ENCODE measurements at regions not wholly inside any gene's neighbourhood (a gene's known extent, or its start where the extent isn't known, plus 50 kb on each side); places are given as distances from the start of the nearest gene placed in this dataset.

DNA sequence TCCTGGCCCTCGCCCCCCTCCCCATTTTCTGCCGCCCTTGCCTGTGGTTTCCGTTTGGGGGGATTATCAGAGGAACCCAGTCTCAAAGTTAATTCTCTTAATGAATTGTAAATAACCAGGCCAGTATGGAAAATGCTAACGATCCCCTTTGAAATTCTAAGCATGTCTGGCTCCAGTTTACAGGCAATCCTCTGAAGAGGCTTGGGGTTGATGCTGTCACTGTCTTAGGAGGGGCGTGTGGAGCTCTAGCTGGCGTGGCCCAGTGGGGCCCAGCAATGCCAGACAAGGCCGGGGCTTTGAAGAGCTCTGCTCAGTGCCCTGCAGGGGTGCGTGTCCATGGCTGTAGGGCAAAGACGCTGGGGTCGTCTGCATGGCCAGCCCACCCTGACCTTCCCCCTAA is 164.6 kb downstream of the CYLD start:
- H3K4me1 Mint-ChIP-seq = no peaks in the 10 kb centered on the region
- H3K36me3 Mint-ChIP-seq = no peaks in the 10 kb centered on the region
- H3K4me3 Mint-ChIP-seq = no peak overlapping the region
- H3K27me3 Mint-ChIP-seq = peaks cover 5% of the 10 kb centered on the region
- H3K9me3 Mint-ChIP-seq = no peaks in the 10 kb centered on the region
- H3K27ac Mint-ChIP-seq = no peak overlapping the region

GRCh38 chr16:50902457-50902856 is 160.6 kb downstream of the CYLD start:
- H3K4me3 Mint-ChIP-seq = no peak overlapping the region
- no peaks in the 10 kb centered on the region for H3K36me3 Mint-ChIP-seq
- peaks cover 5% of the 10 kb centered on the region for H3K27me3 Mint-ChIP-seq
- no peak overlapping the region for H3K27ac Mint-ChIP-seq
- H3K9me3 Mint-ChIP-seq = peaks cover 3% of the 10 kb centered on the region
- H3K4me1 Mint-ChIP-seq = no peaks in the 10 kb centered on the region

DNA sequence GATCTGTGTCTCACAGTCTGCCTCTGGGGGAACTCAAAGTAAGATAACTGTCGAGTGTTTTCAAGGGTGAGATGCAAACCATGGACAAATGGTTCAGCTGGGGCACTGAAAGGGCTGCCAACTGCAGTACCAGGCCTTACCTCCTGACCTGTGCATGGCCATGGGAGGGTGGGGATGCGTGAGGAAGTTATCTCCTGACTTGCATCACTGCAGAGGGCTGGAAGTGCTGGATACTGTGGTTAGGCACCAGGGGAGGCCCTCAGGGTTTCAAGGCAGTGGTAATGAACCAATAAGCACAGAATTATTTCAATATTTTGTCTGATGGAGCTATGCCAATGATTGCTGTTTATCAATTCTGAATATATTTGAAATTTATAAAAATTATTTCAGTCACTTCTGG is 159.2 kb downstream of the CYLD start:
- Mint-ChIP-seq H3K9me3 (peaks cover 13% of the 10 kb centered on the region), H3K27ac (no peak overlapping the region), H3K36me3 (no peaks in the 10 kb centered on the region), H3K4me1 (no peaks in the 10 kb centered on the region), H3K27me3 (peaks cover 8% of the 10 kb centered on the region), H3K4me3 (no peak overlapping the region)

DNA sequence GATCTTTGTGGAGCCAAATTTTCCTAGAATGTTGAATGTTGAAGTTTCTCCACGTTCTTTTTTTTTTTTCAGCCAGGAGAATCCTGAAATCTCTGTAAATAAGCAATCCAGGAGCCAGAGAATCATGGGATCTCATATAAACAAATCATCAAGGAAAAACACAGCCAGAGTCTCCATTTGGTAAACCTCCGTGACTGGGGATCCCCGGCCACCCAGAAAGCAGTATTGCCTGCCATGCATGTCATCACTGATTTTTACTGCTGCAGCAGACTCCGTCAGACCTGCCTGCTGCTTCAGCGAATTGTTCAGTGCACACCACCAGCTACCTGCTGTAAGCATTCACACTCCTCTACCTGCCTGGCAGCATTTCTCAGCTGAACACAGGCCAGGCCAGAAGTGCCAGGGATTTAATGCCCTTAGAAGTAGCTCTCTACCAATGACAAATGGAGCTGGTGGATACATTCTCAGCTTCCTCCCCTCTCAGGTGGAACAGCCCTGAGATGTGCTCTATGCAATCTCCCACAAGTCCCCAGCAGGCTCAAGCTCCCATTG is 158.6 kb downstream of the CYLD start:
- Mint-ChIP-seq H3K27ac (no peak overlapping the region), H3K9me3 (peaks cover 19% of the 10 kb centered on the region), H3K27me3 (peaks cover 10% of the 10 kb centered on the region), H3K36me3 (no peaks in the 10 kb centered on the region), H3K4me1 (no peaks in the 10 kb centered on the region), H3K4me3 (no peak overlapping the region)

GRCh38 chr16:50899951-50900350 is 158.1 kb downstream of the CYLD start:
- H3K9me3 Mint-ChIP-seq = peaks cover 19% of the 10 kb centered on the region
- H3K27ac Mint-ChIP-seq = no peak overlapping the region
- H3K36me3 Mint-ChIP-seq = no peaks in the 10 kb centered on the region
- H3K4me1 Mint-ChIP-seq = no peaks in the 10 kb centered on the region
- peaks cover 10% of the 10 kb centered on the region for H3K27me3 Mint-ChIP-seq
- H3K4me3 Mint-ChIP-seq = no peak overlapping the region

DNA sequence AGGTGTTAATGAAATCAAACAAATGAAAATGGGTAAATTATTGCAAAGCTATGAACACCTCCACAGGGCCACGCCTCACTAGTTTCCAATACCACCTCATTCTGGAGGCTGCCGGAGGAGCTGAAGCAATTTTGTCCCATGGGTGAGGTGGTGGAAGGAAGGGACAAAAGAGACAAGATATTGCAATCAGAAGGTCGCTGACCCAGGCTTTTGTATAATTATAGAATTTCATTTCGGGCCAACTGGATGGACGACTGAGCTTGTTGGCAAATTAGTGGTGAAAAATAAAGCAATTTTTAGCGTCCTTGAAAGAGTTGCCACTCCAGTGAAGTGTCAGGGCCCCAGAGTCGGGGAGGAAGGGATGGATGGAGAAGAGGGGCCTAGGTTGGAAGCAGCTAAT is 147.9 kb downstream of the CYLD start:
- no peak overlapping the region for H3K27ac Mint-ChIP-seq
- H3K9me3 Mint-ChIP-seq = no peaks in the 10 kb centered on the region
- H3K4me3 Mint-ChIP-seq = no peak overlapping the region
- no peaks in the 10 kb centered on the region for H3K36me3 Mint-ChIP-seq
- no peaks in the 10 kb centered on the region for H3K4me1 Mint-ChIP-seq
- H3K27me3 Mint-ChIP-seq = peaks cover 18% of the 10 kb centered on the region

DNA sequence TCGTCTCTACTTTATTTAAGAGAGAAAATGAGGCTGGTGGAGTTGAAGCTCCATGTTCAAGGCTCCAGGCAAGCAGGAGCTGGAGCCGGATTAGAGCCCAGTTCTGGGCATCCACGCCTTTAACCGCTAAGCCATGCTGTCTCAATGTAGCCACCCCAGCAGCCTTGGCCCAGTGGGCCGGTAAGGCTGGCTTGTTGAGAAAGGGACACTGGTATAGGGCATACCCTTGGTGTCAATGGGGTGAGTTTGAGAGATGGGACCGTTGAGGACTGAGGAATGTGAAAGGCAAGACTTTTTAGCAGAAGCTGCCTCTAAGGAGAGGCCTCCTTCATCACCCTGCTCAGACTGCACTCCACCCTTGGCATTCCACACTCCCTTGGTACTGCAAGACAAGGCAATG is 147.4 kb downstream of the CYLD start:
- H3K27ac Mint-ChIP-seq = no peak overlapping the region
- no peak overlapping the region for H3K4me3 Mint-ChIP-seq
- no peaks in the 10 kb centered on the region for H3K9me3 Mint-ChIP-seq

DNA sequence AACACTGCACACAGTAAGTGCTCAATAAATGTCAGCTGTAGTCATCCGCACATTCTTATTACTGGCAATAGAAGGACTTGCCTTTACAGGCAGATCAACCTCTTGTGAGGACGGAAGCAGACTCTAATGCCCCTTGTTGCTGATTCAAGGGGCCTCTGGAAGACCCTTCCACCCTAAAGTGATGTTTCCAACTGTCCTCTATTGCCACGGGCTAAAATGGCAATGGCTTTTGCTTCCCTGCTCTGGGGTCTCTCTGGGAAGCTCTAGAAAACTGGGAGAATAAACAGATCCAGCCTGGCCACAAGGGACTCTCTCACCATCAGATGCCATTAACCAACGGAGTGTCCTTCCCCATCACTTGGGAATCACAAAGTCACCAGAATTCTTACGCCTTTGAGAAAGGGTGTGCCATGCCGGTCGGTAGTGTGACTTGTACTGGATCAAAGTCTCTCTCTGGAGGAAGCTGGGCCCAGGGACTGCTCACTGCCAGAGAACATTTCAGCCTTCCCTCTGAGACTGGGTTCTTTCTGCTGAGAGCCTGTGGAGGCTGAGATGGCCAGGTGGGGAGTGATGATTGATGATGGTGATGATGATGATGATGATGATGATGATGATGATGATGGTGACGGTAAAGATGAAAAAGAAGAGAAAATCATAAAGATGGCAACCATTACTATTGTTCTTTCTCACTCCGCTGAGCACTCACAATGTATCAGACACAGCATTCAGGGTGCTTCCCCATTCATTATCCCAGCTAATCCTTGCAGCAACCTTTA is 146.8 kb downstream of the CYLD start:
- H3K36me3 Mint-ChIP-seq = no peaks in the 10 kb centered on the region
- H3K27ac Mint-ChIP-seq = no peak overlapping the region
- H3K9me3 Mint-ChIP-seq = no peaks in the 10 kb centered on the region
- peaks cover 15% of the 10 kb centered on the region for H3K27me3 Mint-ChIP-seq
- no peaks in the 10 kb centered on the region for H3K4me1 Mint-ChIP-seq
- H3K4me3 Mint-ChIP-seq = no peak overlapping the region

More for the DNA sequence above, 147.4 kb downstream of the CYLD start:
- Mint-ChIP-seq H3K4me1 (no peaks in the 10 kb centered on the region), H3K27me3 (peaks cover 17% of the 10 kb centered on the region), H3K36me3 (no peaks in the 10 kb centered on the region)

DNA sequence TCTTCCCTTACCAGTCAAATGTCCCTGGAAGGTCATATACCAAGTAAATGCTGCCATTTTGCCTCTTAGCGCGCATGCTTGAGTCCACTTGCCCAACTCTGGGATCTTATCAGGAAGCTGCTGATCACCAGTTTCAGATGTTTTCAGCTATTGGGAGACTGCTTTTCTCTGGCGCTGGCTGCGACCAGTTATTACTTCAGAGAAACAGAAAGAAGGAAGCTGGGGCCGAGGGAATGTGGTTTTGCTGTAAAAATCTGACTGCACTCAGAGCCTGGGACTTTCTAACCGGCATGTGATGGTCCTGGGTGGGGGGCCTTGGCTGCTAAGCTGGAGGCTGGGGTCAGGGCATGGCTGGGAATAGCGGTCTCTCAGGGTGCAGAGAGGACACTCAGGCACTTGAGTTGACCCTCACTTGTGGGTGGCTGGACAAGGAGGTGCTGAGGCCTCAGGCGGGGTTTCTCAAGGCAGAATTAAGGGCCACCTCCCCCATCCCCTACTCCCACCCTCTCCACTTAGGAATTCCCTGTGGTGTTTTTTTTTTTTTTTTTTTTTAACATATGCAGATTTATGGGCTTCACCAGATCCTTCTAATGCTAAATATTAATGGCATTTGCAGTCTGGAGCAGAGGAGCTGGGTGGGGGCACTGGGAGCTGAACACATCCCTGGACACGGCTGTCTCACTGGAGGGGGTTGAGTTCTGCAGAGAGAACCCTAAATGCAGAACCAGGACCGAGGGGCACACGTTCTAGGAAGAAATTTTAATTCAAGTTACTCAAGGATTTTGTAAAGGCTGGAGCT is 145.8 kb downstream of the CYLD start:
- H3K9me3 Mint-ChIP-seq = no peaks in the 10 kb centered on the region
- no peak overlapping the region for H3K27ac Mint-ChIP-seq
- no peaks in the 10 kb centered on the region for H3K4me1 Mint-ChIP-seq
- no peak overlapping the region for H3K4me3 Mint-ChIP-seq
- peaks cover 11% of the 10 kb centered on the region for H3K27me3 Mint-ChIP-seq
- no peaks in the 10 kb centered on the region for H3K36me3 Mint-ChIP-seq

- Mint-ChIP-seq H3K4me1 (no peaks in the 10 kb centered on the region), H3K27ac (no peak overlapping the region), H3K27me3 (peaks cover 7% of the 10 kb centered on the region), H3K9me3 (no peaks in the 10 kb centered on the region), H3K36me3 (no peaks in the 10 kb centered on the region), H3K4me3 (no peak overlapping the region)
These were observed 142.4 kb downstream of the CYLD start for GRCh38 chr16:50884066-50884860.

DNA sequence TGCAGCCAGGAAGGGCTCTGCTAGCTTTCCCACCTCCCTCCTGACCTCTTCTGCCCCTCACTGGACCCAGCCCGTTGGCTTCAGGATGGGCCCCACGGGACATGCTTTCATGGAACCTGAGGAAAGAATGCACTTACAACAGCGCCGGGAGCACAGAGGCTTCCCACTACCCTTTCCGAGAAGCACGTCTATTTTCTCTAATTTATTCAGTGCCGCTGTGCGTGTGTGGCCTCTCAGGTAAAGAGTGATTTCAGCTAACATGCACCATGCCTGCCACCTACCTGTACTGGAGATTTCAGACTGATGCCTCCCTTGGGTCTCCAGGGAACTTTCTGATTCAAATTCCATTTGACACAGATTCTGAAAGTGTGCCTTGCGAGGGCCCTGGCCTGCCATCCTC is 140.1 kb downstream of the CYLD start:
- H3K9me3 Mint-ChIP-seq = no peaks in the 10 kb centered on the region
- no peaks in the 10 kb centered on the region for H3K36me3 Mint-ChIP-seq
- no peaks in the 10 kb centered on the region for H3K4me1 Mint-ChIP-seq
- peaks cover 7% of the 10 kb centered on the region for H3K27me3 Mint-ChIP-seq
- H3K4me3 Mint-ChIP-seq = no peak overlapping the region
- H3K27ac Mint-ChIP-seq = no peak overlapping the region

GRCh38 chr16:50881331-50881830 is 139.5 kb downstream of the CYLD start:
- no peaks in the 10 kb centered on the region for H3K9me3 Mint-ChIP-seq
- no peaks in the 10 kb centered on the region for H3K36me3 Mint-ChIP-seq
- no peaks in the 10 kb centered on the region for H3K4me1 Mint-ChIP-seq
- H3K27ac Mint-ChIP-seq = no peak overlapping the region
- no peak overlapping the region for H3K4me3 Mint-ChIP-seq
- H3K27me3 Mint-ChIP-seq = peaks cover 8% of the 10 kb centered on the region

GRCh38 chr16:50880926-50881325 is 139.0 kb downstream of the CYLD start:
- Mint-ChIP-seq H3K4me1 (no peaks in the 10 kb centered on the region), H3K36me3 (no peaks in the 10 kb centered on the region), H3K27ac (no peak overlapping the region), H3K27me3 (peaks cover 9% of the 10 kb centered on the region), H3K4me3 (no peak overlapping the region), H3K9me3 (no peaks in the 10 kb centered on the region)

DNA sequence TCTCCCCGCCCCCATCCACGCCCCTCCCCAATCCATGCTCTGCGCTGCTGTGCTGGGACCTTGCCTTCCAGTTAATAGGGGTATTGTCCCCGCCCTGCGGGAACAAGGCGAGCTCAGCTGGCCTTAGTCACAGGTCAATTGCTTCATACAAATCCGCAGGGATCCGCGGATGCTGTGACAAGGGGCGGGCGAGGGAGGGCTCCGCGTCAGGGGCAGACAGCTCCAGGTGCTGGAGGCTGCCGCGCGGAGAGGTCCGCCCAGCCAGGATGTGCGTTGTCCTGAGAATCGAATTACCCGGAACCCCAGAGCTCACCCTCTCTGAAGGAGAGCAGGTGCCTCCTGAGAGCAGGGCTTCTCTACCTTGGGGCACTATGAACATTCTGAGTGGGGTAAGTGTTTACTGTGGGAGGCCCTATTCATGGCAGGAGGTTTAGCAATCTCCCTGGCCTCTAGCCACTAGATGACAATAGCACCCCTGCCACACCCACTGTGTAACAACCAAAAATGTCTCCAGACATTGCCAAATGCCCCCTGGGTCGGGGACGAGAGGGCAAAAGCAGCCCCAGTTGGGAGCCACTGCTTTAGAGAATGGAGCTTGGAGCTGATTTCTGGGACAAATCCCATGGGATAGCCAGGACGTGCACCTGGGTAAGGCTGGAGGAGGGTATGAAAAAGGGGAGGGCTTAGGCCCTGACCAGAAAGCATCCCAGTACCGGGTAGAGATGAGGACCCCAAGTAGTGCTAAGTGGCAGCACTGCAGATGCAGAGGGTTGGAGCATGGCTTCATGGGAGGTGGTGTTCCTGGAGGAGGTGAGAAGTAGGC is 138.2 kb downstream of the CYLD start:
- Mint-ChIP-seq H3K27me3 (peaks cover 10% of the 10 kb centered on the region), H3K9me3 (no peaks in the 10 kb centered on the region), H3K4me1 (no peaks in the 10 kb centered on the region), H3K36me3 (no peaks in the 10 kb centered on the region), H3K4me3 (no peak overlapping the region), H3K27ac (no peak overlapping the region)

Measured in activated naive CD4-positive, alpha-beta T cell treated with anti-CD3 and anti-CD28 coated beads, Interleukin-2, amount 50 U/mL, for 24 hours (primary cell).